ENCODE measurements at regions not wholly inside any gene's neighbourhood (a gene's known extent, or its start where the extent isn't known, plus 50 kb on each side); places are given as distances from the start of the nearest gene placed in this dataset.

- TF ChIP-seq PRPF4 (IDR thresholded peaks at IDR 0.05; ENCODE audit: insufficient read depth, low read depth, low read length, poor library complexity, severe bottlenecking) (no peak), RBBP5 (IDR thresholded peaks at IDR 0.05; ENCODE audit: borderline replicate concordance, insufficient read depth, low read length, poor library complexity, severe bottlenecking) (no peak)
Measured at GRCh38 chr6:134757911-134758361, 192.0 kb downstream of the ALDH8A1 start (continued).

- Histone ChIP-seq H3K27me3 (ENCODE audit: control insufficient read depth in 2 of 2, insufficient read depth in 2 of 2, low read length in 2 of 2) (peaks cover 0 to 33% of the 10 kb centered on the region in 2 experiments; a peak in 4 of 5 replicates), H3K9me1 (ENCODE audit: control insufficient read depth, insufficient read depth, low read length) (no peaks in the 10 kb centered on the region), H3K4me1 (replicated peaks in 1 of 2; ENCODE audit: control insufficient read depth in 2 of 2, insufficient read depth in 2 of 2, low read length in 2 of 2) (no peaks in the 10 kb centered on the region), H3K27ac (ENCODE audit: extremely low read depth, low read depth, low read length) (no peak overlapping the region), H4K20me1 (replicated peaks; ENCODE audit: control insufficient read depth, insufficient read depth, low read length) (no peaks in the 10 kb centered on the region), H3K9me3 (replicated peaks; ENCODE audit: control insufficient read depth, insufficient read depth, low read depth, low read length) (no peaks in the 10 kb centered on the region), H3K4me3 (no peak overlapping the region), H3K36me3 (ENCODE audit: control insufficient read depth, insufficient read depth, low read length) (no peaks in the 10 kb centered on the region), H3K4me2 (ENCODE audit: insufficient read depth, low read length) (no peak overlapping the region), H3K9ac (ENCODE audit: insufficient read depth in 1 of 2, low read depth in 2 of 2, low read length in 2 of 2) (no peak overlapping the region), H3K79me2 (ENCODE audit: control insufficient read depth, insufficient read depth, low read length) (no peaks in the 10 kb centered on the region), H2AFZ (ENCODE audit: low read depth, low read length) (no peak overlapping the region)
- no peak for ATAC-seq
- CTCF ChIA-PET (ENCODE audit: low intra/inter-chr PET ratio), result no interaction called here
- WGBS (ENCODE audit: insufficient coverage, low coverage, missing lambda C conversion rate), result 6% methylated on average over 2 of the region's 2 CpGs
- no peak for DNase-seq (ENCODE audit: extremely low read depth in 1 of 4, low spot score in 3 of 4)
- FAIRE-seq, result no peak
- POLR2A ChIA-PET, result no interaction called here
- BruUV-seq (replicated peaks), result no TSS peak
- in situ Hi-C loops (cut with MboI) (no loop called here), intact Hi-C loops (cut with micrococcal nuclease) (no loop called here)
- TF ChIP-seq ZC3H11A (IDR thresholded peaks at IDR 0.05; ENCODE audit: low read depth, low read length), result no peak
- no peak for TF ChIP-seq FOXA1 (IDR thresholded peaks at IDR 0.05; ENCODE audit: borderline replicate concordance)
- no peak for TF ChIP-seq MTA3 (IDR thresholded peaks at IDR 0.05; ENCODE audit: borderline replicate concordance)
- no peak for TF ChIP-seq ZNF146 (CRISPR knock-in tag; IDR thresholded peaks at IDR 0.05; ENCODE audit: unreplicated experiment)
- no peak for TF ChIP-seq SP1 (CRISPR knock-in tag; IDR thresholded peaks at IDR 0.05)
- no peak for TF ChIP-seq ZNF561 (CRISPR knock-in tag; conservative IDR thresholded peaks at IDR 0.05)
- TF ChIP-seq, protein P1, sequence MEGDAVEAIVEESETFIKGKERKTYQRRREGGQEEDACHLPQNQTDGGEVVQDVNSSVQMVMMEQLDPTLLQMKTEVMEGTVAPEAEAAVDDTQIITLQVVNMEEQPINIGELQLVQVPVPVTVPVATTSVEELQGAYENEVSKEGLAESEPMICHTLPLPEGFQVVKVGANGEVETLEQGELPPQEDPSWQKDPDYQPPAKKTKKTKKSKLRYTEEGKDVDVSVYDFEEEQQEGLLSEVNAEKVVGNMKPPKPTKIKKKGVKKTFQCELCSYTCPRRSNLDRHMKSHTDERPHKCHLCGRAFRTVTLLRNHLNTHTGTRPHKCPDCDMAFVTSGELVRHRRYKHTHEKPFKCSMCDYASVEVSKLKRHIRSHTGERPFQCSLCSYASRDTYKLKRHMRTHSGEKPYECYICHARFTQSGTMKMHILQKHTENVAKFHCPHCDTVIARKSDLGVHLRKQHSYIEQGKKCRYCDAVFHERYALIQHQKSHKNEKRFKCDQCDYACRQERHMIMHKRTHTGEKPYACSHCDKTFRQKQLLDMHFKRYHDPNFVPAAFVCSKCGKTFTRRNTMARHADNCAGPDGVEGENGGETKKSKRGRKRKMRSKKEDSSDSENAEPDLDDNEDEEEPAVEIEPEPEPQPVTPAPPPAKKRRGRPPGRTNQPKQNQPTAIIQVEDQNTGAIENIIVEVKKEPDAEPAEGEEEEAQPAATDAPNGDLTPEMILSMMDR (IDR thresholded peaks at IDR 0.05 in 2 of 3, conservative IDR thresholded peaks at IDR 0.05 in 1 of 3; ENCODE audit: insufficient read depth in 2 of 3, low read depth in 1 of 3, low read length in 3 of 3), result no peak
- TF ChIP-seq, protein P2, sequence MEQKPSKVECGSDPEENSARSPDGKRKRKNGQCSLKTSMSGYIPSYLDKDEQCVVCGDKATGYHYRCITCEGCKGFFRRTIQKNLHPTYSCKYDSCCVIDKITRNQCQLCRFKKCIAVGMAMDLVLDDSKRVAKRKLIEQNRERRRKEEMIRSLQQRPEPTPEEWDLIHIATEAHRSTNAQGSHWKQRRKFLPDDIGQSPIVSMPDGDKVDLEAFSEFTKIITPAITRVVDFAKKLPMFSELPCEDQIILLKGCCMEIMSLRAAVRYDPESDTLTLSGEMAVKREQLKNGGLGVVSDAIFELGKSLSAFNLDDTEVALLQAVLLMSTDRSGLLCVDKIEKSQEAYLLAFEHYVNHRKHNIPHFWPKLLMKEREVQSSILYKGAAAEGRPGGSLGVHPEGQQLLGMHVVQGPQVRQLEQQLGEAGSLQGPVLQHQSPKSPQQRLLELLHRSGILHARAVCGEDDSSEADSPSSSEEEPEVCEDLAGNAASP (IDR thresholded peaks at IDR 0.05), result no peak
- TF ChIP-seq PCBP2 (IDR thresholded peaks at IDR 0.05; ENCODE audit: low read depth, low read length, poor library complexity, severe bottlenecking), result no peak
Measured at GRCh38 chr6:134756374-134757025, 193.4 kb downstream of the ALDH8A1 start.
